Neural progenitor cell (in vitro differentiated cells): ENCODE measurements at regions not wholly inside any gene's neighbourhood (a gene's known extent, or its start where the extent isn't known, plus 50 kb on each side); places are given as distances from the start of the nearest gene placed in this dataset.

Source experiments
- EZH2 ChIP-seq: fragments of 200-600 bp; sonication (generic); IDR thresholded peaks from 2 replicates; pipeline ENCODE4 v1.6.1; 2017; ENCODE audit warnings: antibody characterized with exemption, mild to moderate bottlenecking, moderate library complexity
- TF ChIP-seq, protein P1 (sequence below): fragments of 200-600 bp; sonication (generic); IDR thresholded peaks from 2 replicates; pipeline ENCODE4 v1.5.1; 2017; ENCODE audit warnings: antibody characterized with exemption, mild to moderate bottlenecking

- TF ChIP-seq, protein P1, sequence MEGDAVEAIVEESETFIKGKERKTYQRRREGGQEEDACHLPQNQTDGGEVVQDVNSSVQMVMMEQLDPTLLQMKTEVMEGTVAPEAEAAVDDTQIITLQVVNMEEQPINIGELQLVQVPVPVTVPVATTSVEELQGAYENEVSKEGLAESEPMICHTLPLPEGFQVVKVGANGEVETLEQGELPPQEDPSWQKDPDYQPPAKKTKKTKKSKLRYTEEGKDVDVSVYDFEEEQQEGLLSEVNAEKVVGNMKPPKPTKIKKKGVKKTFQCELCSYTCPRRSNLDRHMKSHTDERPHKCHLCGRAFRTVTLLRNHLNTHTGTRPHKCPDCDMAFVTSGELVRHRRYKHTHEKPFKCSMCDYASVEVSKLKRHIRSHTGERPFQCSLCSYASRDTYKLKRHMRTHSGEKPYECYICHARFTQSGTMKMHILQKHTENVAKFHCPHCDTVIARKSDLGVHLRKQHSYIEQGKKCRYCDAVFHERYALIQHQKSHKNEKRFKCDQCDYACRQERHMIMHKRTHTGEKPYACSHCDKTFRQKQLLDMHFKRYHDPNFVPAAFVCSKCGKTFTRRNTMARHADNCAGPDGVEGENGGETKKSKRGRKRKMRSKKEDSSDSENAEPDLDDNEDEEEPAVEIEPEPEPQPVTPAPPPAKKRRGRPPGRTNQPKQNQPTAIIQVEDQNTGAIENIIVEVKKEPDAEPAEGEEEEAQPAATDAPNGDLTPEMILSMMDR = no peak
- no peak for TF ChIP-seq EZH2
Measured at GRCh38 chr14:101477648-101478047, 83.6 kb upstream of the DIO3 start.
